Endothelial cell (in vitro differentiated cells): ENCODE measurements at regions not wholly inside any gene's neighbourhood (a gene's known extent, or its start where the extent isn't known, plus 50 kb on each side); places are given as distances from the start of the nearest gene placed in this dataset.

Experiments
- DNase-seq: peaks from one replicate; pipeline ENCODE4 v3.0.0; 2021; ENCODE audit warnings: low spot score
- H3K27ac Mint-ChIP-seq: one replicate; pipeline ENCODE4 v1.8.0; 2021; ENCODE audit warnings: mixed read lengths, inconsistent platforms; ENCODE audit not compliant: unreplicated experiment
- H3K27me3 Mint-ChIP-seq: one replicate; pipeline ENCODE4 v1.8.0; 2021; ENCODE audit warnings: mild to moderate bottlenecking, moderate library complexity, mixed read lengths, inconsistent platforms; ENCODE audit not compliant: unreplicated experiment
- H3K36me3 Mint-ChIP-seq: one replicate; pipeline ENCODE4 v1.8.0; 2021; ENCODE audit warnings: mild to moderate bottlenecking, low read depth, mixed read lengths, inconsistent platforms; ENCODE audit not compliant: unreplicated experiment
- H3K4me1 Mint-ChIP-seq: one replicate; pipeline ENCODE4 v1.8.0; 2021; ENCODE audit warnings: mild to moderate bottlenecking, mixed read lengths, inconsistent platforms; ENCODE audit not compliant: unreplicated experiment
- H3K4me3 Mint-ChIP-seq: one replicate; pipeline ENCODE4 v1.8.0; 2021; ENCODE audit warnings: mild to moderate bottlenecking, mixed read lengths, inconsistent platforms; ENCODE audit not compliant: unreplicated experiment
- H3K9me3 Mint-ChIP-seq: one replicate; pipeline ENCODE4 v1.8.0; 2021; ENCODE audit warnings: mixed read lengths, inconsistent platforms; ENCODE audit not compliant: unreplicated experiment
- CTCF ChIP-seq: fragments of 200-600 bp; sonication (generic); IDR thresholded peaks from one replicate; pipeline ENCODE4 v1.5.0; 2021; ENCODE audit warnings: antibody characterized with exemption; ENCODE audit not compliant: unreplicated experiment

GRCh38 chr11:8788616-8789015 is 106.0 kb downstream of the RPL27A start:
- no peak for DNase-seq
- Mint-ChIP-seq H3K9me3 (no peaks in the 10 kb centered on the region), H3K4me3 (no peak overlapping the region), H3K4me1 (peaks cover 36% of the 10 kb centered on the region), H3K27ac (no peak overlapping the region), H3K36me3 (peaks cover 2% of the 10 kb centered on the region), H3K27me3 (peaks cover 6% of the 10 kb centered on the region)
- no peak for TF ChIP-seq CTCF

GRCh38 chr11:8789864-8790263 is 107.3 kb downstream of the RPL27A start:
- no peaks in the 10 kb centered on the region for H3K9me3 Mint-ChIP-seq
- DNase-seq: no peak
- peak overlapping the region; percentile 2 for H3K4me3 Mint-ChIP-seq
- H3K27ac Mint-ChIP-seq: no peak overlapping the region
- H3K4me1 Mint-ChIP-seq: peaks cover 42% of the 10 kb centered on the region
- H3K36me3 Mint-ChIP-seq: peaks cover 2% of the 10 kb centered on the region
- H3K27me3 Mint-ChIP-seq: peaks cover 6% of the 10 kb centered on the region
- no peak for TF ChIP-seq CTCF

GRCh38 chr11:8790968-8791367 is 108.4 kb downstream of the RPL27A start:
- no peak overlapping the region for H3K4me3 Mint-ChIP-seq
- H3K4me1 Mint-ChIP-seq: peaks cover 42% of the 10 kb centered on the region
- peaks cover 8% of the 10 kb centered on the region for H3K36me3 Mint-ChIP-seq
- TF ChIP-seq CTCF: no peak
- DNase-seq: no peak
- H3K27me3 Mint-ChIP-seq: peaks cover 6% of the 10 kb centered on the region
- H3K9me3 Mint-ChIP-seq: no peaks in the 10 kb centered on the region
- H3K27ac Mint-ChIP-seq: no peak overlapping the region

GRCh38 chr11:8792710-8793109 is 110.1 kb downstream of the RPL27A start:
- no peak for TF ChIP-seq CTCF
- no peak for DNase-seq
- no peaks in the 10 kb centered on the region for H3K9me3 Mint-ChIP-seq
- H3K4me3 Mint-ChIP-seq: no peak overlapping the region
- peaks cover 39% of the 10 kb centered on the region for H3K4me1 Mint-ChIP-seq
- peaks cover 11% of the 10 kb centered on the region for H3K36me3 Mint-ChIP-seq
- no peak overlapping the region for H3K27ac Mint-ChIP-seq
- H3K27me3 Mint-ChIP-seq: peaks cover 6% of the 10 kb centered on the region

GRCh38 chr11:8793114-8793777 is 110.7 kb downstream of the RPL27A start:
- no peak for DNase-seq
- no peak overlapping the region for H3K4me3 Mint-ChIP-seq
- peaks cover 6% of the 10 kb centered on the region for H3K27me3 Mint-ChIP-seq
- peaks cover 16% of the 10 kb centered on the region for H3K36me3 Mint-ChIP-seq
- no peak for TF ChIP-seq CTCF
- no peaks in the 10 kb centered on the region for H3K9me3 Mint-ChIP-seq
- H3K4me1 Mint-ChIP-seq: peaks cover 34% of the 10 kb centered on the region
- H3K27ac Mint-ChIP-seq: no peak overlapping the region
